Stimulated activated CD8-positive, alpha-beta memory T cell treated with anti-CD3 and anti-CD28 coated beads, Interleukin-15, amount 100 ng/mL, for 48 hours (primary cell): ENCODE measurements at regions not wholly inside any gene's neighbourhood (a gene's known extent, or its start where the extent isn't known, plus 50 kb on each side); places are given as distances from the start of the nearest gene placed in this dataset.

Experiments
- DNase-seq, 2 donors: peaks; one replicate each; pipeline ENCODE4 v3.0.0-alpha.2; 2020; ENCODE audit warnings: low read depth in 2 of 2

GRCh38 chr4:138317175-138317748 lies 75.1 kb upstream of the SLC7A11 start:
- DNase-seq = no peak

DNA sequence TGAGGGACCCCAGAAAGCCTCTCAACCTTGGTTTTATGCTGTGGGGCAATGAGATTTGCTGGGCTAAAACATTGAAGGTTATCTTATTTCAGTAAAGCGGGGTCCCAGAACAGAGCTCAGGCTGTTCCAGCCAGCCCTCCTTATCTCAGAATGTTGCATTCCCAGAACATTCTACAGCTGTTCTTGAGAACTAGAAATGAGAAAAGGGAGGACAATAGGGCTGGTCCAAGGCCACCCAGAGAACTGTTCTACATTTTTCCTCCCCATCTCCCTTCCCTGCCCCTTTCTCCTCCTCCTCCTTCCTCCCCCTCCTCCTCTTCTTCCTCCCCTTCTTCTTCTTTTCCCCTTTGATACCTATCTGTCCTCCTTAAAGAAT lies 70.4 kb upstream of the SLC7A11 start:
- DNase-seq = no peak

GRCh38 chr4:138311771-138312535 lies 69.8 kb upstream of the SLC7A11 start:
- no peak for DNase-seq

DNA sequence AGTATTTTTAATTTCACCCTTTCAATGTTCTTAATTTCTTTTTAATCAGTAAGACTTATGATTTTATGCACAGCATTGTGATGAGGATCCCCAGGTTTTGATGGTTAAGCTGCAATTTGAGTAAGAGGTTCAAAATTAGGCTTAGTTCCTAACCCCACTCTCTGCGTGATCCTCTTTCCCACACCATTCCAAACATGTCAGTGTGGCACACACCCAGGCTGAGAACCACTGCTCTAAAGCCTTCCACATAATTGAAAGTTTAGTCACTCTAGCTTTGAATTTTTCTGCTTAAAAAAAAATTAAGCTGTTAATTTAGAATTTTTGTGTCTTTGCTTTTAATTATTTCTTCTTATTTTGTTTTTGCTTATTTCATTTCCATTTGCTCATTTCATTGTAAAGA lies 68.8 kb upstream of the SLC7A11 start:
- DNase-seq = no peak

DNA sequence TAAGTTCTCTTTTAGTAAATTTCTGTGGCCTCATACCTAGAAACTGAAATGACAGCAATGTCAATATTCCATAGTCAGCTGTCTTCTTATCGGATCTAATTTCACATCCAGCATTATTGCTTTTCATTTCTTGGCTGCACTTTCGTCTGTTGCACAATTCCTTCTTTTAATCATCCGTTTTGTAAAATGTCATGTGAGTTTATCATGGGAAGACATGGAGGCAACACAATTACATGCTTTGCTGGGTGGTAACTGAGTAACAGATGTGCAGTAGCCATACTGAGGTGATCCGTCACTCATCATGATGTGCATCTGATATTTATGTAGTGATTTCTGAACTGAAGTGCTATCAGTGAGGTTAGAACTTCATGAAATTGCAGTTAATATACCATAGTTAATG lies 68.3 kb upstream of the SLC7A11 start:
- no peak for DNase-seq

DNA sequence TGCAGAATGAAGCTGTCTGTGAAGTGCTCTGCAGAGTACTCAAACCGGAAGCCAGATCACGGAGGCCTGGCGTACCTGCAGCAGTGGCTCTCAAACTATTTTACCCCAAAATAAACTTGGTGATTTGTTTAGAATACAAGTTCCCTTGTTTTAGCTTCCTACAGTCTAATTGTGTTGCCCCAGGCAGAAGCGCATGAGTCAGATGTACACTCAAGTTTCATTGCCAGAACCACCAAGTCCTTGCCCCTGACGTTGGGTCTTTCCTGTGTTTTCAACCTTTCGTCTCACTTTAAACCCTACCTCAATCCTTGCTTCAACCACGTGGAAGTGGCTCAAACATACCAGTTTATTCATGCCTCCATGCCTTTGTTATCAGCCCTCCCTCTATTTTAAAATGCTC lies 66.2 kb upstream of the SLC7A11 start:
- no peak for DNase-seq

DNA sequence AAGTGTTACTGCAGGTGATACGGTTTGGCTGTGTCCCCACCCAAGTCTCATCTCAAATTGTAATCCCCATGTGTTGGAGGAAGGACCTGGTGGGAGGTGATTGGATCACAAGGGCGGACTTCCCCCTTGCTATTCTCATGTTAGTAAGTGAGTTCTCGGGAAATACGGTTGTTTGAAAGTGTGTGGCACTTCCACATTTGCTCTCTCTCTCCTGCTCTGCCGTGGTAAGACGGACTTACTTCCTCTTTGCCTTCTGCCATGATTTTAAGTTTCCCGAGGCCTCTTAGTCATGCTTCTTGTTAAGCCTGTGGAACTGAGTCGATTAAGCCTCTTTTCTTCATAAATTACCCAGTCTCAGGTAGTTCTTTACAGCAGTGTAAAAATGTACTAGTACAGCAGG lies 65.2 kb upstream of the SLC7A11 start:
- no peak for DNase-seq

DNA sequence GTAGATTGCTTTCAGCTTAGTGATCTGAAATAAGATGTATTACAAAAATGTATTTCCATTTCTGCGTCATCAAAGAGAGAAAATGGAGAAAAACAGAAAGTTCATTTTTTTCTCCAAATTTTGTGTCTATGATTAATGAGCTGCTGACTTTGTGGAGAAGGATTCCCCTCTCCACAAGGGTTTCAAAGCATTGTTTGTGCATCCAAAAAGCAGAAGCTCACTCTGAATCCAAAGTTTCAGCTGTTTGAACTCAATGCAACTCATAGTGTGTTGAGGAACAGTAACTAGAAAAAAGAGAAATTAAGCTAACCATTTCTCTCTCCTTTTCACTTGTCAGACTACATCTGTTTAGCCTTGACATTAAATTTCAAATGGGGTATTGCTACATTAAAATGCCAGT lies 62.9 kb upstream of the SLC7A11 start:
- no peak for DNase-seq

GRCh38 chr4:138301536-138301935 lies 59.4 kb upstream of the SLC7A11 start:
- DNase-seq = no peak

GRCh38 chr4:138300616-138301015 lies 58.5 kb upstream of the SLC7A11 start:
- no peak for DNase-seq

- no peak for DNase-seq
Observed at GRCh38 chr4:138299881-138300280, 57.7 kb upstream of the SLC7A11 start.

- DNase-seq = no peak
Observed at GRCh38 chr4:138298866-138299265, 56.7 kb upstream of the SLC7A11 start.

- DNase-seq = no peak
Observed at GRCh38 chr4:138298431-138298830, 56.3 kb upstream of the SLC7A11 start.

GRCh38 chr4:138297743-138298405 lies 55.7 kb upstream of the SLC7A11 start:
- no peak for DNase-seq

- DNase-seq = no peak
Observed at GRCh38 chr4:138292321-138292720, 50.2 kb upstream of the SLC7A11 start.
